HT-29 (cell line): ENCODE measurements at regions not wholly inside any gene's neighbourhood (a gene's known extent, or its start where the extent isn't known, plus 50 kb on each side); places are given as distances from the start of the nearest gene placed in this dataset.
A peak's percentile ranks its signal among the peaks of the same experiment; 100 is the strongest.

ENCODE experiments used
- DNase-seq: peaks from one replicate; pipeline ENCODE4 v3.0.0-alpha.2; 2015; ENCODE audit warnings: low spot score

DNA sequence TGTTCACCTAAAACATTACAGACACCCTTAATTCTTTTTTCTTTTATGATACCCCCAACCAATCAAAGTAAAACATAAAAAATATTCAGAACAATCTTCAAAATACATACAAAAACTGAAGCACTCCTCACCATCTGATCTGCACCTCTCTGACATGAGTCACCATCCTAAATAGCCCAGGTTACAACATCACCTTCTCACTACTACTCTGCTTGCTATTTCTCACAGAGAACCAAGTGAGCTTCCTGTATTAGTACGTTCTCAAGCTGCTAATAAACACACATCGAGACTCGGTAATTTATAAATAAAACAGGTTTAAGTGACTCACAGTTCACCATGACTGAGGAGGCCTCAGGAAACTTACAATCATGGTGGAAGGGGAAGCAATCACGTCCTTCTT is 183.5 kb downstream of the CBLN2 start:
- DNase-seq, result no peak

DNA sequence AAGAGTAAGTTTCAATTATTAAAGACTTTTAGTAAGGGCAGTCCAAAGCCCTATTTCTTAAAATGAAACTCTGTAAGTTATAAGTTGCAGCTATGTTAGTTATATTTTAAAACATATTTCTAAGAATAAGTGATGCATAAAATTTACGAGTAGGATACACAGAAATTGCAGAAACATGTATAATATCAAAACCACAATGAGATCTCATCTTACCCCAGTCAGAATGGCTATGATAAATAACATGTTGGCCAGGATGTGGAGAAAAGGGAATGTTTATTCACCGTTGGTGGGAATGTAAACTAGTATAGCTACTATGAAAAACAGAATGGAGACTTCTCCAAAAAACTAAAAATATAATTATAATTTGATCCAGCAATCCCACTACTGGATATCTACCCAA is 201.2 kb downstream of the CBLN2 start:
- no peak for DNase-seq

DNA sequence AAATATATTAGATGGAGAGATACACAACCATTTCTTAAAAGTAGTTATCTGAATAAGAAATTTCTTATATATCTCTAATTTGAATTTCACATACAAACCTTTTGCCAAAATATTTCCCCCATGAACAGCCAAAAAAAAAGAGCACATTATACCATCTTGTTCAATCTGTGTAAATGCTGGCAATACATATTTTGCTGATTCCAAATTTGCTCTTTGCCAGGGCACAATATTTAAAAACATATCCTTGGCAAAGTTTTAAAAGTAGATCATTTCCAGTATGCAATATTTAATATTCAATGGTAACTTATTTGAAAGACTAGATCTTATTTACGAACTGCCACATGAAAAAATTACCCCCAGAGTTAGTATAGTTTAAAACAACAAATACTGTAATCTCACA is 204.2 kb downstream of the CBLN2 start:
- no peak for DNase-seq

DNA sequence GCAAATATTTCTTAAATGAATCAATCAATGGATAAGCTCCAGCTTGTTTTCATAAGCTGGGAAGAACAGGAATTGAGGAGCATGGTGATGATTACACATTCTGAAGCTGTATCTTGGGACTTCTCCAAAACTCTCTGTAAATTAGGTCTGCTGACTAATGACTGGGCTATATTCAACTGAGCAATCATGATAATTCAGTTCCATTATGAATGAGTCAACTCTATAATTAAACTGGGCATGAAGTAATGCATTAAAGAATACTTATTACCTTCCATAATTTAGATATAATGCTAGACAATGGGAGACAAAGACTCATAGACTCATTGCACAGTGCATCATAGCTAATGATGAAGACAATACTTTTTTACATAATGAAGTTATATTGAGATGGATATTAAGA is 207.4 kb downstream of the CBLN2 start:
- no peak for DNase-seq

DNA sequence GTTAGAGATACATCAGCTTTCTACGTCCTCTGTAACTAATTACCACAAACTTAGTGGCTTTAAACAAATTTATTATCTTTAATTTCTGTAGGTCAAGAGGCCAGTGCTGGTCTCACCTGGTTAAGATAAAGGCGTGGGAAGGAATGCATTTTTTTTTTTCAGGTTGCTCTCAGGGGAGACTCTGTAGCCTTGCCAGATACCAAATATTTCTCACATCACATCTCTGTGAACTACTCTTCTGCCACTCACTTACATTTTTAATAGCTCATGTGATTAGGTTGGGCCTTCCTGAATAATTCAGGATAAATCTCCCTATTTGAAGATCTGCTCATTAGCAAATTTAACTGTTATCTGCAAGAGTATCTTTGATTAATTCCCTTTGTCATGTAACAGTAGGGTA is 214.6 kb downstream of the CBLN2 start:
- no peak for DNase-seq

DNA sequence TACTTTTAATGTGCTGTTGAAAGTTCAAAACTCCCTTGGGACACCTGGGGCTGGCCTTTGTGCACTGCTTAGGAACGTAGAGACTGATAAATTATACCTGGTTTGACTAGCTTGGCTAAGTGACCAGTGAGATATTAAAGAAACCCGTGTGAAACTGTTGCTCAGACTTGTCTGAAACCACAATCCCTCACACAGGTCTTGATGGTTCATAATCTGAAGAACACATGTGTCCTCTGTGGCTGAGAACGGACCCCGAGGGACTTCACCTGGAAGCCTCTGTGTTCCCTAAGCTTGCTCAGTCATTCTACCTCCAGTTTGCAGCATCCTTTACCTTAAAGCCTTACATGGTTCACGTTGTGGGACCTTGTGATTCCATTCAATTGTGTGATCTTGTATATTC is 218.8 kb downstream of the CBLN2 start:
- no peak for DNase-seq

DNA sequence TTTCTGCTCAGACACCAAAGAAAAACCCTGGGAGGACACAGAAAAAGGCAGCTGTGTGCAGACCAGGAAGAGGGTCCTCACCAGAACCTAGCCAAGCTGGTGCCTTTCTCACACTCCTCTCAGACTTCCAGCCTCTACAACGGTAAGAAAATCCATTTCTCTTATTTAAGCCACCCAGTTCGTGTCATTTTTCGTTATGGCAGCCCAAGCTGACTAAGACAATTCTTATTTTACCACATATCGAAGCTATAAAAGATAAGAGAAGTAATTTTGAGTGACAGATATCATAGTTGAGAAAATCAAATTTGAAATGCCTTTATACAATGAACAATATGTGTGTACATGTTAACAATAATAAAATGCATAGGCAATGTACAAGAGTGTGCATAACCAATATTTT is 219.5 kb downstream of the CBLN2 start:
- no peak for DNase-seq

GRCh38 chr18:72316497-72316896 is 227.6 kb downstream of the CBLN2 start:
- no peak for DNase-seq

DNA sequence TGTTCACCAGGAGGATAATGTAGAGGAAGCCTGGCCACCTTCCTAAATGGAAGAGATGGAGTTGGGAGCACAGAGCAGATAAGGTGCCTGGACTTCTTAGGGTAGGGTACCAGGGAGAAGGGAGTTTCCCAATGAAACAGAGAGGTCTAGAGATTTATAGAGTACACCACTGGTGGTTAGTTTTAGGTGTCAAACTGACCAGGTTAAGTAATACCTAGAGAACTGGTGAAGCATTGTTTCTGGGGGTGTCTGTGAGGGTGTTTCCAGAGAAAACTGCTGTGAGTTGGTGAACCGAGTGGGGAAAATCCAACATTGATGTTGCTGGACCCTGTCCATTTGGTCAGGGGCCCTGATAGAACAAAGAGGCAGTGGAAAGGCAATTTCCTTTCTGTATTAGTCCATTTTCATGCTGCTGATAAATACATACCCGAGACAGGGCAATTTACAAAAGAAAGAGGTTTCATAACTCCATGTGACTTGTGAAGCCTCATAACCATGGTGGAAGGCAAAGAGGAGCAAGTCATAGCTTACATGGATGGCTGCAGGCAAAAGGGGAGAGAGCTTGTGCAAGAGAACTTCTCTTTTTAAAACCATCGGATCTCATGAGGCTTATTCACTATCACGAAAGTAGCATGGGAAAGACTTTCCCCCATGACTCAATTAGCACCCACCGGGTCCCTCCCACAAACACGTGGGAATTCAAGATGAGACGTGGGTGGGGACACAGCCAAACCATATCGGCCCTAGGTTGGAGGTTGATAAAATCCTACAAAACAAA is 260.8 kb downstream of the CBLN2 start:
- DNase-seq, result no peak

DNA sequence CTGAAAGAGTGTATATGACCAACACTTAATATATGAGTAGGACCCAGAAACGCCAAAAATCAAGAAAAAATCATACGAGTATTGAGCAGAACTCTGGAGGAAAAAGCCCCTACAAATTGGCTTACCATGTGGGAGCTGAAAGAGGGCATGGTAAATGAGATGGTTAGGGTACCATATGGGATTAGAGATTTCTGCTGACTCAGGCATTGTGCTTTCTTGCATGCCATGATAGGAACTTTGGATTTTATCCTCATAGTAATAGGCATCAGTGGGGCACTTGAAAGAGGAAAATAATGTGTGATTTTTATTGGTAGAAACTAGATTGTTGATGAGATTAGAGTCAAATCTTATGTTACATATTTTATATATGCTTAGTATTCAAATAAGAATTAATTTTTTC is 271.1 kb downstream of the CBLN2 start:
- DNase-seq, result no peak

- peak; percentile 1 for DNase-seq
Measured at GRCh38 chr18:72261590-72261989, 282.6 kb downstream of the CBLN2 start.

DNA sequence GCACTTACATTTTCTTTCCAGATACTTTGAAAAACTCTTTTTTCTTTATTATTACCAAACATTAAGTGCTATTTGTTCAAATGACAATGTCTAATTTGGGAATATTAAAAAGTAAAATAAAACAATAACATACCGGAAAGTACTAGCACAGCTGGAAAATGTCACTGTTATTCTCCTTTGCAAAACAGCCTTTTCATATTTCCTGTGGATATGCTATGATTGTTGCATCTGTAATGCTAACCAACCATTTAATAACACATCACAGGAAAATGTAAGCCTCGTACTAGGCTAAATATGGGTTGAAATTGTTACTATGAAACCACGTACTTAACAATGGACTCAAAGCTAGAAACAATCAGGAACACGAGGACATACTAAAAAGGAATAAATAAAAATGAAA is 298.1 kb downstream of the CBLN2 start:
- no peak for DNase-seq

DNA sequence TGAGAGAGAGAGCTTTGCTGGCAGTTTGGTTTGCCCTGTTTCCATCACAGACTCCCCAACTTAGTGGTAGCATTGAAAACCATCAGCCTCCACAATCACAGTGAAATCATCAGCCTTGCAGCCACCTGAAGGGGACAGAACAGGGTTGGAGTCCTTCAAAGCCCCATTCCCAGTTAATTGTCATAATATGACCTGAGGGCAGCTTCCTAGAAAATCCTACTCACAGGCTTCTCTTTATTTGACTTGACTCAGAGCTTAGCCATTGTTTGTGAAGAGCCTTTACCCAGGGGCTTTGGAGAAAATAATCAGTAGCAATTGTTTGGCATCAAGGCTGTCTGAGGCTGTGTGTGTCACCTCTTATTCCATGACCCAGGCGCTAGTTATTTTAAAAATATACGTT is 308.7 kb downstream of the CBLN2 start:
- no peak for DNase-seq

DNA sequence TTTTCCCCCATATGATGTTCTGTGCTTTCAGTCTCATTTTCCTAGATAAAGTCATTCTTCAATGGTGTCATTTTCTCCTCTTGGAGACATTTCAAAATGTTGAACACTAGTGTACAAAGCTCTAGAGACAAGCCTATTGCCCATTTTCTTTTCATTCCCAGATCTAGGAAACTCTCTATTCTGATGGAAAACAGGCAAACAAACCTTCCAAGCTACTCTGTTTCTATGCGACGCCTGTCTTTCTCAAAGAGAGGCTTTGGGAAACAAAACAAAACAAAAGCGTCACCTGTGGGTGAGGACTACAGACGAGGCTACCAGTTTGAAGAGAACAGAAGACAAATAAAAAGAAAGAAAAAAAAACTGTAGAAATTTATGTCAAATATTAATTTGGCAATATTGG is 311.0 kb downstream of the CBLN2 start:
- DNase-seq, result no peak

DNA sequence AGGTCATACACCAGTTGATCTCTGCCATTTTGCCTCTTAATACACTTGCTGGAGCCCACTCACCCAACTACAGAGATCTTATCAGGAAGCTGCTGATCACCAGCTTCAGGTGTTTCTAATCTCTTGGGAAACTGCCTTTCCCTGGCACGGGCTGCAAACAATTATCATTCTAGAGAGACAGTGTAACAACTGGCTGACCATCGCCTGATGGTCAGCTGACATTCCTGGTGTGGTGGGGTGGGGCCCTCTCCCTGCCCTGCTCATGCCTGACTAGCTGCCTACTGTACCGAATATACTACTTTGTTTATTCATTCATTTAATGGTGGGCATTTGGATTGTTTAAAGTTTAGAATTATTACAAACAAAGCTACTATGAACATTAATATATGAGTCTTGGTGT is 311.5 kb downstream of the CBLN2 start:
- no peak for DNase-seq

GRCh38 chr18:72225958-72226357 is 318.2 kb downstream of the CBLN2 start:
- no peak for DNase-seq

DNA sequence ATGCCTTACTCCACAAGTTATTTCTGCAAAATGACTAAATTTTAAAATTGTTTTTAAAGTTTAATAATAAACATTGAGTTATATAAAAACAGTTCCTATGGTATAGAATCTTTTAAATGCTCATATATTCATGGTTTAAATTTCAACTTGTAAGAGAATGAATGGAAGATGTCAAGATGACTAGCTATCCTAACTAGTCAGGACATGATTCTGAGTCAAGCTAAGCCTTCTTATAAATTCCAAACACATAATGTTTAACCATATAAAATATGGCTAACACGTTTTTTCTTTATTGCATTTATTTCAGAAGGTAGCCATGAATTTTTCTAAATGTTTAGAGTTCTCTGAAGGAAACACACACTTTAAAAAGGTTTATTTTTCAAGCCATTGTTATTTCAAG is 320.4 kb downstream of the CBLN2 start:
- DNase-seq, result no peak

GRCh38 chr18:72208920-72209676 is 335.0 kb downstream of the CBLN2 start:
- no peak for DNase-seq

DNA sequence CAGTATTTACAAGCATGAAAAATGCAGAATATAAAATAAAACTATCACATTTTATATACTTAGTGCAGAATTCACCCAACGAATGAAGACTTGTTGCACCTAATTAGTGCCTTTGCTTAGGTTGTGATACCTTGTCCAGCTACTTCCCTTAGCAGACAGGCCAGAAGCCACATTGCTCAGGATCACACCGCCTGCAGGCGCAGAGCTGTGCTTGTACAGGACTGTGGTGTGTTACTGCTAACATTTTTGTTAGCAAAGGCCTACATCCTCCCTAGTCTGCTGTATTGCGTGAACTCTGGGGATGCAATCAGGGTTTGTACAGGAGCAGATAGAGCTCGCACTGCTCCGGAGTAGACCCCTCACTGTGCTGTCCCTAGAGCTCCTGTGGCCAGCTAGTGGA is 336.9 kb downstream of the CBLN2 start:
- no peak for DNase-seq

DNA sequence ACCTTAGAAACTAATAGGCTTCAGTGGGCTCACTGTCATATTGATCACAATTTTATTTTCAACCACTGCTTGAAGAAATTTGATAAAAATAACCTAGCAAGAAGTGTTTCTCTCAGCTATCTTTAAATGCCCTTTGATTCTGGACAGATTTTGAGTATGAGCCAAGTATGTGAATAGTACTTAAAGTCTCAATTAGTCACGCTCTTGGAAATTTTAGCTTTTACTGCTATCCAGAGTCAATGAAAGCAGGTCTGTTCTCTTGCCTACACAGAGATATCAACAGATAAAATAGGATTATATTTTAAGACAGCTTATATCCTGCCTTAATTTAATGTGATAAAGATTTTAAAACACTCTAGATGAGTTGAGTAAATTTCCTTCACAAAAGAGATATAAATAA is 337.3 kb downstream of the CBLN2 start:
- DNase-seq, result no peak

DNA sequence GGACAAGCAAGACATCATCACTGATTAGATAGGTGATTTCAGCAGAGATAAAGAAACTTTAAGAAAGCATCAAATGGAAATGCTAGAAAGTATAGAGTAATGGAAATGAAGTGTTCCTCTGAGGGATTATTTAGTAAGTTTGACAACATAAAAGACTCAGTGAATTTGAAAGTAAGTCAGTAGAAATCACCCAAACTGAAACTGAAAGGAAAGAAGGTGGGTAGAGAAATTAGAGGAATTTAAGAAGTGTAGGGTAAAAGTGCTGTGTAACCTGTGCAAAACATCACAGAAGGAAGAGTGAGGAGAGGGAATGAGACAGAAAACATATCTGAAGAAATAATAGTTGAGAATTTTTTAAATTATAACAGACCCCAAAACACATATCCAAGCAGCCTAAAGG is 343.1 kb downstream of the CBLN2 start:
- no peak for DNase-seq

- DNase-seq, result no peak
Measured at GRCh38 chr18:72197591-72197990, 346.6 kb downstream of the CBLN2 start.

DNA sequence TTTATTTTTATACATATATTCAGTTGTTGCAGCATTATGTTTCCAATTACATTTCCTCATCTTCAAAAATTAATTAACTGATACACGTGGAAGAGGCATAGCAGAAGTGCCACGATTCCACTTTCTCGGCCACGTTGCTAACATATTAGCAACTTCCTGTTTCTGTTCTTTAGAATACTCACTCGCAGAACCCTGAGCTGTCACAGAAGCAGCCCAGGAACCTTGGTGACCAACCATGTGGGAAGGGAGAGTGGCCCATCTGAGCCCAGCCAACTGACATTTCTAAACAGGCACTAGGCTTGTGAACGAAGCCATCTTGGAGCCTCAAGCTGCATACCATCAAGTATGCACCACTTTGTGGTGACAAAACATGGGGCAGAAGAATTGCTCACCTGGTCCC is 350.1 kb downstream of the CBLN2 start:
- no peak for DNase-seq
